Tongue (tissue), 1 donor: ENCODE measurements at regions not wholly inside any gene's neighbourhood (a gene's known extent, or its start where the extent isn't known, plus 50 kb on each side); places are given as distances from the start of the nearest gene placed in this dataset.

Experiments used
- DNase-seq: peaks from one replicate; pipeline ENCODE4 v3.0.0-alpha.2; 2015

GRCh38 chr4:31065086-31065485 is 344.9 kb downstream of the PCDH7 start:
- no peak for DNase-seq

- DNase-seq: no peak
These were observed 348.3 kb downstream of the PCDH7 start for GRCh38 chr4:31068257-31069075.

- peak; percentile 22 for DNase-seq
These were observed 349.0 kb downstream of the PCDH7 start for GRCh38 chr4:31069151-31069550.

GRCh38 chr4:31071508-31072486 is 351.6 kb downstream of the PCDH7 start:
- no peak for DNase-seq

DNA sequence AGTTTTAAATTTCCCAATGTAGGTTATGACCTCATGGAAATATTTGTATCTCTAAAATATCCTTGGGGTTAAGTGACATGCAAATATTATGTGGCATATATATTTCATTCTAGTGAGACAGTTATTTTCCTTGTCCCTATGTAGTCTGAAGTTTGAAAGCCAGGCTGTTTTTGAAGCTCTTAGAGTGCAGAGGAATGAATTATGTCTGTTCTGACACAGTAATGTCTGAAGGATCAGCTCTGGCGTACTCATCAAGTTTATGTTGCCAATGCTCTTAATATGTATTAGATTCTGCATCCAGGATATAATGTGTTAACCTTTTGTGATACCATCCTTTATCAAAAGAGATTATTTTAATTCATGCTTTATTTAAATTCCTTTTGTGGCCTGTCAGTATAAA is 355.8 kb downstream of the PCDH7 start:
- no peak for DNase-seq

DNA sequence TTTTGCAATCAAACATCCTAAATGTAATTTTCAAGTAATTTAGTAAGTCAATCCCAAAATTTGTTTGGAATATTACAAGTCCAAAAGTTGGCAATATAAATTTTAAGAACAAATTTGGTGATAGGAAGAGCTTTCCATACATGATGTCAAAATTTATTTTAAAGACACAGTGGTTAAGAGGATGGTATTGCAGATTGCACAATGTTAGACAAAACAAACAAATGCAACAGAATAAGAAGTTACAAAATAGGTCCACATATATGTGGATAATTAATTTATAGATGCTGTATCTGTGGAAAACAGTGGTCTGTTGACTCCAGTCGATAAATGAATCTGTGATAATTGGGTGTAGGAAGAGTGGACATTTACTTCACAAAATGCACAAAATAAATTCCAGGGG is 358.5 kb downstream of the PCDH7 start:
- DNase-seq: no peak

DNA sequence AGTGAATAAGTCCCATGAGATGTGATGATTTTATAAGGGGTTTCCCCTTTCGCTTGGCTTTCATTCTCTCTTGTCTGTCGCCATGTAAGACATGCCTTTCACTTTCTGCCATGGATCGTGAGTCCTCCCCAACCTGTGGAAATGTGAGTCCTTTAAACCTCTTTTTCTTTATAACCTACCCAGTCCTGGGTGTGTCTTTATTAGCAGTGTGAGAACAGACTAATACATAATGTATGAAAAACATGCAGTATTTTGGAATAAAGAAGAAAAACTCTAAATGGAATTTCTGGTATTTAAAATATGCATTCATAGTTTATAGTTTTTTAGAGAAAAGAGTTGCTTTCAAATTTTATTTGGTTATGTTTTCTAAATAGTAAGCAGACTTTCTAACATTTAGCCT is 360.7 kb downstream of the PCDH7 start:
- no peak for DNase-seq

- no peak for DNase-seq
These were observed 361.2 kb downstream of the PCDH7 start for GRCh38 chr4:31081366-31081765.

DNA sequence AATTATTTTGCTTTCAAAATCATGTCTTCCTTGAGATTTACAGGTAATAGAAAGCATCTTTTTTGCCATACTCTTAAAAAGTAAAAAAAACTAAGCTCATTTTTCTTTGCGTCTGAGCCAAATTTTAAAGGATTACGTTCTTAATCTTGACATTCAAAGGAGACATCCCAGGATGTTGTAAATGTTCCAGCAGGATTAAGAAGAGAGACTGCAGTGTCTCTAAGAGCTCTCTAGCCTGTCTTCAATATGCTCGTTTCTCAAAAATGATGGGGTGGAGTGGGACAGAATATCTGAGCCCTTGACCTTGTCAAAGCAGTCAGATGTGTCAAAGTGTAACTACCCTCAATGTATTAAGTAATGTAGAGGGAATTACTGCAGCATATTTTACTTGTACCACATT is 363.3 kb downstream of the PCDH7 start:
- DNase-seq: no peak

DNA sequence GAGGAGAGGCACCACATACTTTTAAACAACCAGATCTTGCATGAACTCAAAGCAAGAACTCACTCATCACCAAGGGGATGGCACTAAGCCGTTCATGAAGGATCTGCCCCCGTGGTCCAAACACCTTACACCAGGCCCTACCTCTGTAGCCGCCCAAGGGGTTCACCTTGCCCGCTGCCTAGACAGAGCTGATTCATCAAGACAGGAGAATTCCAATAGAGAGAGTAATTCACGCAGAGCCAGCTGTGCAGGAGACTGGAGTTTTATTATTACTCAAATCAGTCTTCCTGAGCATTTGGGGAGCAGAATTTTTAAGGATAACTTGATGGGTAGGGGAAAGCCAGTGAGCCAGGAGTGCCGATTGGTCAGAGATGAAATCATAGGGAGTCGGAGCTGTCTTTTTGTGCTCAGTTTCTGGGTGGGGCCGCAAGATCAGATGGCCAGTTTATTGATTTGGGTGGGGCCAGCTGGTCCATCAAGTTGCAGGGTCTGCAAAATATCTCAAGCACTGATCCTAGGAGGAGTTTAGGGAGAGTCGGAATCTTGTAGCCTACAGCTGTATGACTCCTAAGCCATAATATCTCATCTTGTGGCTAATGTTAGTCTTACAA is 364.7 kb downstream of the PCDH7 start:
- no peak for DNase-seq

GRCh38 chr4:31085689-31086088 is 365.5 kb downstream of the PCDH7 start:
- no peak for DNase-seq

DNA sequence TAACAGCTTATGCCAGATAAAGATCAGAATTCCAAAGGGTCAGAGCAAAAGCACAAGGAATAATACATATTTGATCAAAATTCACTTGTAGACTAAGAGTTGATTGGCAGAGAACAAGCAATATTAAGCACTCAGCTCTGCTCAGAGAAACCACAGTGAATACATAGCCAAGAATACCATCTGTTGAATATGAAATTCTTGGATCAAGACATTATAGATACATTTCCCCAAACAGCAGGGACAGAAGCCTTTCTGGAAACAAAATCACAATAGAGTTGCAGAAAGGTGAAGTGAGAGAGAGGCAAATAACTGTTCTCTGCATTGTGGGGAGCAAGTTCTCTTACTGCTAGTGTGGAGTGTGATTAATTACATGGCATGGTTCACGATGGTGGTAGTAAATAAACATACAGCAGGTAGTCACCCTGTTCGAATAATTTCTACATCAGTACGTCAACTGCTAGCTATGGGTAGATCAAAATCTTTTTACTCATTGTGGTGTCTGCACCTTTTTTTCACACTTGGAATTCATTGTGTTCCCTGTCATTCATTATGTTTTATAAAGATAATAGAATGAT is 366.7 kb downstream of the PCDH7 start:
- DNase-seq: peak; percentile 30

- DNase-seq: no peak
These were observed 368.5 kb downstream of the PCDH7 start for GRCh38 chr4:31088600-31089230.

GRCh38 chr4:31089815-31090214 is 369.6 kb downstream of the PCDH7 start:
- DNase-seq: peak; percentile 15

- no peak for DNase-seq
These were observed 374.3 kb downstream of the PCDH7 start for GRCh38 chr4:31094474-31094873.

- DNase-seq: no peak
These were observed 377.8 kb downstream of the PCDH7 start for GRCh38 chr4:31097999-31098398.

DNA sequence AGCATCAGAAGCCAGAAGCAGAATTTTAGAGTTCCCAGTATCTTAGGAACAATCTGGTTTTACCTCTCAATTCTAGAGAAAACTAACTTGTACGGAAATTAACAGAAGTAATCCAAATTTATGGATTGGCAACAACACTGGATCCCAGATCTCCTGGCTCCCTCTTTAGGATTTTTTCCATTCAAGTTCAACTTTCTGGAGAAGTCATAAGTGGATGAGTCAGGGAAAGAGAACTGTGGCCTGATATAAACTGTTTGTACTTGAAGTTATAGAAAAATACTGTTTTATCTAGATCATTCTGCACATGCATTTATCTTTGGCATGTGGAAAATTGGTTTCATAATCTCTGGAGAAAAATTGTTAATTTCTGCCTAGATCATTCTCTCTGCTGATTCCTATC is 380.4 kb downstream of the PCDH7 start:
- no peak for DNase-seq

DNA sequence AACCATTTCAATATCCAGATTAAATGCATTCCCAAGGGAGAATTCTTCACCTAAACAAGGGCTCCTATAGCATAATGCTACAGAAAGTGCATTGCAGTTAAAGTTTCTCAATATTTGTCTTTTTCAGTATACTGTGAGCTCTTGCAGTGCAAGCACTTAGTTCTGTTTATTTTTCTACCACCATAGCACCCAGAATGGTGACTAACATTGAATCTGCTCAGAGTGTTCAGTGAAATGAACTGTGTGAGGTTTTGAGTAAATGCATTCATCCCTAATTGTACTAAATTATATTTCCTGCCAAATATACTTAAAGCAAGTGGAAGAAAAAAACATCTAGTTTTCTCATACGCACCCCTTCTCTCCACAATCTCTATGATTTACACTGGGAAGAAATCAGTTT is 383.9 kb downstream of the PCDH7 start:
- peak; percentile 14 for DNase-seq

GRCh38 chr4:31104577-31104976 is 384.4 kb downstream of the PCDH7 start:
- peak; percentile 69 for DNase-seq

- no peak for DNase-seq
These were observed 386.2 kb downstream of the PCDH7 start for GRCh38 chr4:31106419-31106818.

DNA sequence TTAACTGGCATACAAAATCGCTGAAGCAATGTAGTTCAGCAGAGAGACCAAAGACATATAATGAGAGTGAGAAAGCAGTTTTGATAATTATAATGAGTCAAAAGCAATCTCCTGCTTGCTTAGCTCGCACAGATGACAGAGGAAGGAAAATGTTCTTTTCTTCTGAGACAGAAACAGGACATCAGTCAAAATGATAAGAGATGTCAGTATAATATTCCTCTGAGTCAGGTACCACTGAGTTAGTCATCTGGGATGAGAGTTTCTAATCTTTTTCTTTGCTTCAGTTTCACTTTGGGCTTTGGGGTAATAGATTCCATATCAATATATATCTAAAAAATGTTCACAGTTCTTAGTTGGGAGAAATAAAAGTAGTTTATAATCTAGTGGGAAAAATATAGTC is 387.2 kb downstream of the PCDH7 start:
- no peak for DNase-seq

GRCh38 chr4:31108762-31109161 is 388.6 kb downstream of the PCDH7 start:
- DNase-seq: no peak
